Activated naive CD4-positive, alpha-beta T cell treated with anti-CD3 and anti-CD28 coated beads, Interleukin-2, amount 50 U/mL, for 72 hours (primary cell): ENCODE measurements at regions not wholly inside any gene's neighbourhood (a gene's known extent, or its start where the extent isn't known, plus 50 kb on each side); places are given as distances from the start of the nearest gene placed in this dataset.

Source experiments
- ATAC-seq, 2 donors: fragments of 150-1000 bp; cut with Tn5 transposase; 2 replicates each; pipeline ENCODE4 v1.10.0; 2021; ENCODE audit warnings: mild to moderate bottlenecking in 2 of 2, moderate library complexity in 2 of 2
- DNase-seq, 2 donors: peaks; one replicate each; pipeline ENCODE4 v3.0.0; 2021 to 2022; ENCODE audit warnings: low spot score in 2 of 2
- H3K27ac Mint-ChIP-seq, 2 donors: one replicate each; pipeline ENCODE4 v1.8.0; 2022; ENCODE audit warnings: mild to moderate bottlenecking in 2 of 2, mixed read lengths in 2 of 2
- H3K36me3 Mint-ChIP-seq, 2 donors: one replicate each; pipeline ENCODE4 v1.8.0; 2022; ENCODE audit warnings: mixed read lengths in 2 of 2
- H3K9me3 Mint-ChIP-seq, 2 donors: one replicate each; pipeline ENCODE4 v1.8.0; 2022; ENCODE audit warnings: mixed read lengths in 2 of 2

GRCh38 chr20:11204926-11205768 is 531.3 kb upstream of the JAG1 start:
- H3K36me3 Mint-ChIP-seq, result no peaks in the 10 kb centered on the region
- no peaks in the 10 kb centered on the region for H3K9me3 Mint-ChIP-seq
- DNase-seq (peak in 1 of 2 donors; percentile 9), ATAC-seq (peak in 1 of 2 donors; percentile 51)
- H3K27ac Mint-ChIP-seq, result no peak overlapping the region

- DNase-seq (no peak), ATAC-seq (no peak)
- Mint-ChIP-seq H3K27ac (no peak overlapping the region), H3K9me3 (no peaks in the 10 kb centered on the region), H3K36me3 (no peaks in the 10 kb centered on the region)
Observed at GRCh38 chr20:11205769-11206362, 532.1 kb upstream of the JAG1 start.

GRCh38 chr20:11207749-11208502 is 534.1 kb upstream of the JAG1 start:
- DNase-seq (no peak), ATAC-seq (no peak)
- H3K27ac Mint-ChIP-seq, result no peak overlapping the region
- H3K36me3 Mint-ChIP-seq, result no peaks in the 10 kb centered on the region
- H3K9me3 Mint-ChIP-seq, result peaks cover 0 to 3% of the 10 kb centered on the region in 2 donors

GRCh38 chr20:11210611-11211010 is 536.8 kb upstream of the JAG1 start:
- no peak for DNase-seq
- no peak for ATAC-seq

GRCh38 chr20:11212272-11212671 is 538.5 kb upstream of the JAG1 start:
- Mint-ChIP-seq H3K27ac (no peak overlapping the region), H3K9me3 (peaks cover 0 to 3% of the 10 kb centered on the region in 2 donors), H3K36me3 (no peaks in the 10 kb centered on the region)
- DNase-seq, result no peak
- no peak for ATAC-seq

More at GRCh38 chr20:11210611-11211010, 536.8 kb upstream of the JAG1 start:
- peaks cover 0 to 3% of the 10 kb centered on the region in 2 donors for H3K9me3 Mint-ChIP-seq
- no peak overlapping the region for H3K27ac Mint-ChIP-seq
- no peaks in the 10 kb centered on the region for H3K36me3 Mint-ChIP-seq

GRCh38 chr20:11212902-11213301 is 539.1 kb upstream of the JAG1 start:
- DNase-seq (no peak), ATAC-seq (no peak)
- Mint-ChIP-seq H3K27ac (no peak overlapping the region), H3K9me3 (peaks cover 0 to 3% of the 10 kb centered on the region in 2 donors), H3K36me3 (no peaks in the 10 kb centered on the region)

- ATAC-seq, result no peak
- peaks cover 0 to 3% of the 10 kb centered on the region in 2 donors for H3K9me3 Mint-ChIP-seq
- no peak for DNase-seq
- H3K36me3 Mint-ChIP-seq, result no peaks in the 10 kb centered on the region
- H3K27ac Mint-ChIP-seq, result no peak overlapping the region
Observed at GRCh38 chr20:11214256-11214840, 540.5 kb upstream of the JAG1 start.

- Mint-ChIP-seq H3K36me3 (no peaks in the 10 kb centered on the region), H3K27ac (no peak overlapping the region), H3K9me3 (no peaks in the 10 kb centered on the region)
- DNase-seq, result no peak
- ATAC-seq, result no peak
Observed at GRCh38 chr20:11216451-11217314, 542.9 kb upstream of the JAG1 start.

- H3K9me3 Mint-ChIP-seq, result no peaks in the 10 kb centered on the region
- no peak overlapping the region for H3K27ac Mint-ChIP-seq
- no peak for ATAC-seq
- no peaks in the 10 kb centered on the region for H3K36me3 Mint-ChIP-seq
- no peak for DNase-seq
Observed at GRCh38 chr20:11217326-11218172, 543.8 kb upstream of the JAG1 start.

- ATAC-seq (no peak), DNase-seq (no peak)
- H3K9me3 Mint-ChIP-seq, result no peaks in the 10 kb centered on the region
- H3K36me3 Mint-ChIP-seq, result no peaks in the 10 kb centered on the region
- H3K27ac Mint-ChIP-seq, result no peak overlapping the region
Observed at GRCh38 chr20:11218173-11218680, 544.4 kb upstream of the JAG1 start.

- DNase-seq (no peak), ATAC-seq (no peak)
- Mint-ChIP-seq H3K27ac (no peak overlapping the region), H3K9me3 (no peaks in the 10 kb centered on the region), H3K36me3 (no peaks in the 10 kb centered on the region)
Observed at GRCh38 chr20:11219192-11219591, 545.4 kb upstream of the JAG1 start.

- no peaks in the 10 kb centered on the region for H3K36me3 Mint-ChIP-seq
- DNase-seq, result no peak
- H3K27ac Mint-ChIP-seq, result no peak overlapping the region
- peaks cover 0 to 4% of the 10 kb centered on the region in 2 donors for H3K9me3 Mint-ChIP-seq
- ATAC-seq, result no peak
Observed at GRCh38 chr20:11221046-11221445, 547.2 kb upstream of the JAG1 start.

- DNase-seq (no peak), ATAC-seq (no peak)
- Mint-ChIP-seq H3K36me3 (no peaks in the 10 kb centered on the region), H3K27ac (no peak overlapping the region), H3K9me3 (peaks cover 0 to 4% of the 10 kb centered on the region in 2 donors)
Observed at GRCh38 chr20:11222243-11222642, 548.4 kb upstream of the JAG1 start.

GRCh38 chr20:11227602-11228001 is 553.8 kb upstream of the JAG1 start:
- ATAC-seq (no peak), DNase-seq (no peak)
- no peaks in the 10 kb centered on the region for H3K36me3 Mint-ChIP-seq
- peaks cover 0 to 4% of the 10 kb centered on the region in 2 donors for H3K9me3 Mint-ChIP-seq
- no peak overlapping the region for H3K27ac Mint-ChIP-seq

GRCh38 chr20:11229772-11230171 is 556.0 kb upstream of the JAG1 start:
- H3K27ac Mint-ChIP-seq, result no peak overlapping the region
- no peaks in the 10 kb centered on the region for H3K36me3 Mint-ChIP-seq
- DNase-seq, result no peak
- no peak for ATAC-seq
- peaks cover 0 to 2% of the 10 kb centered on the region in 2 donors for H3K9me3 Mint-ChIP-seq
